ENCODE measurements at regions not wholly inside any gene's neighbourhood (a gene's known extent, or its start where the extent isn't known, plus 50 kb on each side); places are given as distances from the start of the nearest gene placed in this dataset.
"Not testable (repeated sequence)": the region's sequence is repeated elsewhere in the genome, so short reads cannot be mapped to it uniquely, and the experiment has no call there.

DNA sequence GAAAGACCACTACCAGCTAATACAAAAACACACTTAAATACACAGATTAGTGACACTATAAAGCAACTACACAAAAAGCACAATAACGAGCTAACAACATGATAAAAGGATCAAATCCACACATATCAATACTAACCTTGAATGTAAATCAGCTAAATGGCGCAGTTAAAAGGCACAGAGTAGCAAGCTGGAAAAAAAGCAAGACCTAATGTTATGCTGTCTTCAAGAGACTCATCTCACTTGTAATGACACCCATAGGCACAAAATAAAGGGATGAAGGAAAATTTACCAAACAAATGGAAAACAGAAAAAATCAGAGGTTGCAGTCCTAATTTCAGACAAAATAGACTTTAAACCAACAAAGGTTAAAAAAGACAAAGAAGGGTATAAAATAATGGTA is 86.3 kb downstream of the NUS1 start:
- DNase-seq (ENCODE audit: low read depth), result no peak

DNA sequence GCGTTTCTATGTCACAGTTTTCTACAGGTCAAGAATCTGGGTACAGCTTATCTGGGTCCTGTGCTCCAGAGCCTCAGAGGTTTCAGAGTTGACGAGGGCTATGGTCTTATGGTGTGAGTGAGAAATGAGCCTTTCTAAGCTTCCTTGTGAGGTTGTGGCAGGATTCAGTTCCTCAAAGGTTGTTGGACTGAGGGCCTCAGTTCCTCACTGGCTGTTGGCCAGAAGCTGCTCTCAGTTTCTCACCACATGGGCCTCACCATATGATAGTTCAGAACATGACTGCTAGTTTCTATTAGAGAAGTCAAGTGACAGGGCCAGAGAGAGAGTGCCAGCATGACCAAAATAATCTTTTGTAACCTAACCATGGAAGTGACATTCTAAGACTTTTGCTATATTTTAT is 96.1 kb downstream of the NUS1 start:
- DNase-seq (ENCODE audit: low read depth), result no peak

DNA sequence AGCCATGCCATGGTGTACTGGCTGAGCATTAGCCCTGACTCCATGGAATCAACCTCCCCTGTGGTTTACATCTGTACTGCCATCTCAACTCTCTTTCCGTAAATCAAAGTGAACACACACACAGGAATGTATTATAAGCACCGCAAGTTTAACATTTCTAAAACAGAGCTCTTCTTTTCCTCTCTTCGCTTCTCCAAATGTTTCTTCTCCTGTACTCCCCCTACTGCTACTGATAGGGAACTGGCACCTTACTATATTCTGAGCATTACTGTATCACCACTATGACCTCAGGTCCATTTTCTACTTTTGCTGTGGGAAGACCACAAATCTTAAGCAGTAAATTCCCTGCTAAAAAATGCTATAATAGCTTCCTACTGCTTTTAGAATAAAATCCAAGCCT is 101.2 kb downstream of the NUS1 start:
- DNase-seq (ENCODE audit: low read depth), result peak; percentile 6

DNA sequence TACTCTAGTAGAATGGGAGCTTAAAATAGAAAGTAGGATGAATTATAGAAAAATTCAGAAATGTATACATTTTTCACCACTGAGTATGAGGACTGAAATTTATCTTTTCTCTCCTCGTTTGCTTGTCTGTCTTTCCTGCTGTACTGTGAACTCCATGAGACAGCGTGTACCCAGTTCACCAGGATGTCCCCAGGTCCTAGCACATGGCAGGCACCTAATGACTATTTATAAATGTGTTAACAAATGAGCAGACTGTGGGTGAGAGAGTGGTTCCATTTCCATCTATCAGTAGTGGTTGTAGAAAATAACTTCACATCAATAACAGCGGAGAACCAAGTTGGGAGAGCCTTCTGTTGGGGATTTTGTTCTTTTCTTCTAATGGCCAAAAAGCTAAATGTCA is 106.3 kb downstream of the NUS1 start:
- no peak for DNase-seq (ENCODE audit: low read depth)

DNA sequence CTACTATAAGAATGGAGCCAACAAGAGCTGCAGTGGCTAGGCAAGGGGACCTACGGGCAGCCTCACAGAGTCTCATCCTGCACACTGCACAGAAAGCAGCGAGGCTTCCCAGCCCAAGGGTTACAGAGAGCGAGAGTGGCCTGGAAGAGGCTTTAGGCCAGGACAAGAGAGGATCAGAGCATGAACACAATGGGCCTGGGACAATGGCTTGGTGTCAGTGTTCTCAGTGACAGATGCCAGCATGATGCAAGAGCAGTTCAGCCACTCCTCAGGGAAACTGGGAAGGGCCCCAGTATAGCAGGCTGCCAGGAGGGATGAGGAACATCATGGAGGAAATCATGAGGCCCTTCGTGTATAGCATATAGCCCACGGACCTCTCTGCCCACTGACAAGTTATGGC is 108.0 kb downstream of the NUS1 start:
- no peak for DNase-seq (ENCODE audit: low read depth)

DNA sequence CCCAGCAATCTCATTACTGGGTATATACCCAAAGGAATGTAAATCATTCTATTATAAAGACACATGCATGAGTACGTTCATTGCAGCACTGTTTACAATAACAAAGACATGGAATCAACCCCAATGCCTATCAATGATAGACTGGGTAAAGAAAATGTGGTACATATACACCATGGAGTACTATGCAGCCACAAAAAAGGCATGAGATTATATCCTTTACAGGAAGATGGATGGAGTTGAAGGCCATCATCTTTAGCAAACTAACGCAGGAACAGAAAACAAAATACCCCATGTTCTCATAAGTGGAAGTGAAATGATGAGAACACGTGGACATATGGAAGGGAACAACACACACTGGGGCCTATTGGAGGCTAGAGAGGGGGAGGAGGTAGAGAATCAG is 115.7 kb downstream of the NUS1 start:
- no peak for DNase-seq (ENCODE audit: low read depth)

DNA sequence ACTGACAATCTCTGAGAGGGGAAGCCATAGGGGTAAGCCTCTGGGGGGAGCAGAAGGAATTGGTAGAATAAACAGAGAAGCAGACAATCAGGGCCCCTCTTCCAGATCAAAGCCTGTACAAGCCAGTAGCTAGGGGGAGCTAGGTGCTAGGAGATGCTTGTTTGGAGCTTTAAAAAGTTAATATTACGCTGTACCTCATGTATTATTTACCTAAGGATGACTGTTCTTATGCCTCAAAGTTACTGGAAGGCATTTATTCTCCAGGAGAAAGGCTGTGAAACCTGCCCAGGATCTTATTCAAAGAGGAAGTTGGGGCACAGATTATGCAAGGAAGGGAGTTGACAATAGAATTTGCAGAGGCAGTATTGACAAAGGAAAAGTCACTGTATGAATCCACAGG is 111.8 kb upstream of the SLC35F1 start:
- no peak for DNase-seq (ENCODE audit: low read depth)

DNA sequence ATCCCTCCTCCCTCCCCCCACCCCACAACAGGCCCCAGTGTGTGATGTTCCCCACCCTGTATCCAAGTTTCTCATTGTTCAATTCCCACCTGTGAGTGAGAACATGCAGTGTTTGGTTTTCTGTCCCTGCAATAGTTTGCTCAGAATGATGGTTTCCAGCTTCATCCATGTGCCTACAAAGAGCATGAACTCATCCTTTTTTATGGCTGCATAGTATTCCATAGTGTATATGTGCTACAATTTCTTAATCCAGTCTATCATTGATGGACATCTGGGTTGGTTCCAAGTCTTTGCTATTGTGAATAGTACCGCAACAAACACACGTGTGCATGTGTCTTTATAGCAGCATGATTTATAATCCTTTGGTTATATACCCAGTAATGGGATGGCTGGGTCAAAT is 108.2 kb upstream of the SLC35F1 start:
- DNase-seq (ENCODE audit: low read depth), result not testable (repeated sequence)

DNA sequence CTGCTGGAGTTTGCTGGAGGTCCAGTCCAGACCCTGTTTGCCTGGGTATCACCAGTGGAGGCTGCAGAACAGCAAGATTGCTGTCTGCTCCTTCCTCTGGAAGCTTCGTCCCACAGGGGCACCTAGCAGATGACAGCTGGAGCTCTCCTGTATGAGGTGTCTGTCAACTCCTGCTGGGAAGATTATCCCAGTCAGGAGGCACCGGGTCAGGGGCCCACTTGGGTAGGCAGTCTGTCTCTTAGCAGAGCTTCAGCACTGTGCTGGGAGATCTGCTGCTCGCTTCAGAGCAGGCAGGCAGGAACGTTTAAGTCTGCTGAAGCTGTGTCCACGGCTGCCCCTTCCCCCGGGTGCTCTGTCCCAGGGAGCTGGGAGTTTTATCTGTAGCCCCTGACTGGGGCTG is 96.8 kb upstream of the SLC35F1 start:
- no peak for DNase-seq (ENCODE audit: low read depth)

DNA sequence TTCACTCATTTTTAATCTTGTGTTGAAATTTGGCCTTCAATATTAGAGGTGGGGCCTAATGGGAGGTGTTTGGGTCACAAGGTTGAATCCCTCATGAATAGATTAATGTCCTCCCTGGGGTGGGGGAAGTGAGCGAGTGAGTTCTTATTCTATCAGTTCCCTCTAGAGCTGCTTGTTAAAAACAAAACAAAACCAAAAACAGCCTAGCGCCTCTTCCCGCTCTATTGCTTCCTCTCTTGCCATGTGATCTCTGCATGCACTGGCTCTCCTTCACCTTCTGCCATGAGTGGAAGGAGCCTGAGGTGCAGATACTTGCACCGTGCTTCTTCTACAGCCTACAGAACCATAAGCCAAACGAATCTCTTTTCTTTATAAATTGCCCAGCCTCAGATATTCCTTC is 89.6 kb upstream of the SLC35F1 start:
- DNase-seq (ENCODE audit: low read depth), result no peak

DNA sequence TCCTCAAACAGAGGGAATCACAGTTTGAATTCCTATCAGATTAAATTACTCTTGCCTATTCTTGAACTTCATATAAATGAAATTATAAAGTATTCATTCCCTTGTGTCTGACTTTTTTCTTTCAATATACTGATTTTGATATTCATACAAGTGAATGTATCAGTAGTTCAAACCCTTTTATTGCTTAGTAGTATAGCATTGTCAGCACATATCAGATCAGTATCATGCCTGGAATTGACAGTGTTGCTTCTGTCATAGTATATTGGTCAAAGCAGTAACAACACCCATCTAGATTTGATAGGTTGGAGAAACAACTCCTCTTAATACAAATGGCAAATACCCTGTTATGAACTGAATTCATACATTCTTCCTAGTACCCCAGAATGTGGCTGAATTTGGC is 89.1 kb upstream of the SLC35F1 start:
- DNase-seq (ENCODE audit: low read depth), result no peak

DNA sequence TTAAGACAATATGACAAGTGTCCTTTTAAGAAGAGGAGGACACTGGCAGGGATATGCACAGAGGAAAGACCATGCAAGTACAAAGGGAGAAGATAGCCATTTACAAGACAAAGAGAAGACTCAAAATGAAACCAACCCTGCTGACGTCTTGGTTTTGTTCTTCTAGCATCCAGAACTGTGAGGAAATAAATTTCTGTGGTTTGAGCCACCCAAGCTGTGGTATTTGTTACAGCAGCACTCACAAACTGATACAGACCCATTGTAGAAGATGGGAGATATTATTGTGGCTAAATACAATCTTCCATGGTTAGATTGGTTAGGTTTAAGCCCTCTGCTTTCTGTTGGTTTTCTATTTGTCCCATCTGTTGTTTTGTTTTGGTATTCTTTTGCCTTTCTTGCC is 88.6 kb upstream of the SLC35F1 start:
- no peak for DNase-seq (ENCODE audit: low read depth)

DNA sequence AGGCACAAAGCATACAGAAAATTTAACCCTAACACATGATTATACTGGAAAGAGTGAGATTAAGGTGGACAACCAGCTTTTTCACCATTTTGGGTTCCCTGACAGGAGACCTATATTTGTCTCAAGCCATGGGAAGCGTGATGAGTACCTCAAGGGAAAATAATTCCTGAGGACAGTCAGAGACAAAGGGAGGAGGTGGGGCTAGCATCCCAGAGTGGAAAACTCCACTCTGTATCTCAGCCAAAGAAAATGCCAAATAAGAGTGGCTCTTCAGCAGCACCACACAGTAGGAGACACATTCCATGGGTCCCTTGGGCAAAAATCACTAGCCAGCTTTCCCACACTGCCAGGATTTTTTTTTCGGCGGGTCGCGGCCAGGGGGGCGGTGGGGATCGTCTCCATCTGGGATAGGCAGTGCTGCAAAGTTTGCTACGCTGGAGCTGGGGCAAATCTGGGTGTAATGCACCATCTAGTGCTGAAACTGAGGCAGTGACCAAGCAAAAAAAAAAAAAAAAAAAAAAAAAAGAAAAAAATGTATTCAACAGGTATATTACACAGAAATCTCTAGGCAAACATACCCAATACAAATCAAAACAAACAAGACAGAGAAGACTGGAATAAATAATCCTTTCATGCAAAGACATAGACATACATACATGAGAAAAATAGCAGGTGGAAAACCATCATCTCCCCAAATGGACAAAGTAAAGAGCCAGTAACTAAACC is 77.3 kb upstream of the SLC35F1 start:
- peak; percentile 56 for DNase-seq (ENCODE audit: low read depth)

DNA sequence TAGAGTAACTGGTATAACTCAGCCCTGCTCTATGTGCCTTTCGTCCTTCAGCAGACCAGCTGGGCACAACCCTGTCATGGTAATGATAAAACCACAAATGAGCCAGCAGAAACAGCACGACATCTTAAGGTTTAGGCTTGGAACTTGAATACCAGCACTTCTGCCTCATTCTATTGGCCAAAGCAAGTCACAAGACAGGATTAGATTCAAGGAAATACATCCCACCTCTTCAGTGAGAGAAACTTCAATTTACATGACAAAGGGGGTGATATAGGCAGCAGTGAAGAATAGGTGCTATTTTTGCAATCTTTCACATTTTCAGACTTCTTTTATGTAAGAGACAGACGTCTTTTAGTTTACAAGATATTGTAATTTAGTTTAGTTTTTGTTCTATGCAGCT is 69.8 kb upstream of the SLC35F1 start:
- DNase-seq (ENCODE audit: low read depth), result no peak

DNA sequence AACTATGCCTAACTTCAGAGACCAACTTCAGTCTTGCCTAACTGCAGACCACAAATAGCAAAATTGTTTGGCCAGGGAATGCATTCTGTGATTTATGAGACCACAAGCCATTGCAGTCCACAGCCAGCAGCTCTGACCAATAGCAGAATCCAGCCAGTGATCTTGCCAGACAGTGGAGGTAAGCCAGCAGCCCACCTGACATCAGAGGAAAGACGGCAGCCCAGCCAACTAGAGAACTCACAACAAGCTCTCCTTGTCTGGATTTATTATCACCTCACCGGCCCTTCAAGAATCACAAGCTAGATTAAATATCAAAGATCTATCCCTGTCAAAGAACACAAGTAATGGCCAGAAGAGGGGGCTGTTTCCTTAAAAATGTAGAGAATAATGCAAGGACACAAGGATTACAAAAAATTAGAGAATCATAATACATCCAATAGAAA is 66.5 kb upstream of the SLC35F1 start:
- DNase-seq (ENCODE audit: low read depth), result peak; percentile 63

DNA sequence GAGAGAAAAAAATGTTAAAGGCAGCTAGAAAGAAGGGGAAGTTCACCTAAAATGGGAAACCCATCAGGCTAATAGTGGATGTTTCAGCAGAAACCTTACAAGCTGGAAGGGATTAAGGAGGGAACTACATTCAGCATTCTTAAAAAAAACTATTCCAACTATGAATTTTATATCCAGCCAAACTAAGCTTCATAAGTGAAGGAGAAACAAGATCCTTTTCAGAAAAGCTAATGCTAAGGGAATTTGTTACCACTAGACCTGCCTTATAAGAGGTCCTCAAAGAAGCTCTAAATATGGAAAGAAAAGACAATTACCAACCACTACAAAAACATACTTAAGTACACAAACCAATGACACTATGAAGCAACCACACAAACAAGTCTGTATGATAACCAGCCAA is 59.2 kb upstream of the SLC35F1 start:
- DNase-seq (ENCODE audit: low read depth), result no peak

DNA sequence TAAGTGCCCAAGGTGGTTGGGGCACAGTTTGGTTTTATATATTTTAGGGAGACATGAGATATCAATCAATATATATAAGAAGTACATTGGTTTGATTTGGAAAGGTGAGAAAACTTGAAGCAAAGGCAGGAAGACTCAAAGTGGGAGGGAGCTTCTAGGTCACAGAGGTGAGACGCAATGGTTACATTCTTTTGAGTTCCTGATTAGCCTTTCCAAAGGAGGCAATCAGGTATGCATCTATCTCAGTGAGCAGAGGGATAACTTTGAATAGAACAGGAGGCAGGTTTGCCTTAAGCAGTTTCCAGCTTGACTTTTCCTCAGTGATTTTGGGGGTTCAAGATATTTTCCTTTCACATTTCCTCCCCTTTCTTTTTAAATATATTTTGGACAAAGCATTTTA is 58.0 kb upstream of the SLC35F1 start:
- DNase-seq (ENCODE audit: low read depth), result no peak

Data from ELR (cell line).